Transverse colon (tissue), 4 donors: ENCODE measurements at regions not wholly inside any gene's neighbourhood (a gene's known extent, or its start where the extent isn't known, plus 50 kb on each side); places are given as distances from the start of the nearest gene placed in this dataset.

Source experiments
- DNase-seq: peaks from one replicate; pipeline ENCODE4 v3.0.0-alpha.2; 2019
- H3K27ac ChIP-seq, 4 donors: fragments of 200-600 bp; sonication (generic); 2 replicates each; pipeline ENCODE4 v1.5.1; 2016 to 2018; ENCODE audit warnings: inconsistent platforms in 4 of 4
- H3K27me3 ChIP-seq: fragments of 200-600 bp; sonication (generic); 2 replicates; pipeline ENCODE4 v1.5.1; 2017; ENCODE audit warnings: inconsistent platforms
- H3K36me3 ChIP-seq, 4 donors: fragments of 200-600 bp; sonication (generic); 2 replicates each; pipeline ENCODE4 v1.5.1; 2017 to 2019; ENCODE audit warnings: inconsistent platforms in 4 of 4
- H3K4me1 ChIP-seq, 4 donors: fragments of 200-600 bp; sonication (generic); 2 replicates each; pipeline ENCODE4 v1.5.1; 2017 to 2020; ENCODE audit warnings: inconsistent platforms in 4 of 4
- H3K4me3 ChIP-seq, 4 donors: fragments of 200-600 bp; sonication (generic); 1 replicate in 1 of 4; 2 replicates in 3 of 4; pipeline versions ENCODE4 v1.5.1 to v1.6.1; 2017 to 2019; ENCODE audit warnings: inconsistent platforms in 4 of 4
- H3K9me3 ChIP-seq, 2 donors: fragments of 200-600 bp; sonication (generic); 2 replicates each; pipeline ENCODE4 v1.5.1; 2017 to 2019; ENCODE audit warnings: inconsistent platforms in 2 of 2
- EP300 ChIP-seq: sonication (generic); formaldehyde crosslinking; IDR thresholded peaks from one replicate; pipeline ENCODE4 v1.6.1; 2017; ENCODE audit warnings: antibody characterized with exemption, low read depth
- POLR2A ChIP-seq: fragments of 450-650 bp; IDR thresholded peaks from one replicate; pipeline ENCODE4 v1.6.1; 2016; ENCODE audit warnings: antibody characterized with exemption, mild to moderate bottlenecking, moderate library complexity
- POLR2AphosphoS5 ChIP-seq, 3 donors: sonication (generic); formaldehyde crosslinking; IDR thresholded peaks; one replicate each; pipeline ENCODE4 v1.6.1; 2016; ENCODE audit warnings: antibody characterized with exemption in 3 of 3
- WGBS, 2 donors: methylation state at CpG; one replicate each; pipeline ENCODE4 v1.1.5; 2018; ENCODE audit warnings: low coverage in 1 of 2; 5-methylcytosine and 5-hydroxymethylcytosine counted together
- in situ Hi-C, 4 donors: fragments of 200-750 bp; cut with MboI; loops; one replicate each; pipeline versions ENCODE4 v1.15.0 to v1.15.1; 2017; ENCODE audit warnings: low sequenced_read_pairs in 3 of 4, low pct_ligation_motif_present in 1 of 4, low pct_unique_long_range_greater_than_20kb in 1 of 4
- intact Hi-C: fragments of 100-400 bp; cut with DNase I; formaldehyde crosslinking; loops from one replicate; pipeline ENCODE4 v1.15.1; 2023; ENCODE audit warnings: low total_unique reads
- TF ChIP-seq, protein P1 (sequence below), 5 experiments: fragments of 200-600 bp in 3 of 5; fragments of 450-650 bp in 2 of 5; sonication (generic) in 3 of 5; IDR thresholded peaks; 1 replicate in 2 of 5; 2 replicates in 3 of 5; pipeline ENCODE4 v1.5.1; 2016 to 2017; ENCODE audit warnings: antibody characterized with exemption in 5 of 5, inconsistent platforms in 3 of 5, mild to moderate bottlenecking in 2 of 5, moderate library complexity in 1 of 5

DNA sequence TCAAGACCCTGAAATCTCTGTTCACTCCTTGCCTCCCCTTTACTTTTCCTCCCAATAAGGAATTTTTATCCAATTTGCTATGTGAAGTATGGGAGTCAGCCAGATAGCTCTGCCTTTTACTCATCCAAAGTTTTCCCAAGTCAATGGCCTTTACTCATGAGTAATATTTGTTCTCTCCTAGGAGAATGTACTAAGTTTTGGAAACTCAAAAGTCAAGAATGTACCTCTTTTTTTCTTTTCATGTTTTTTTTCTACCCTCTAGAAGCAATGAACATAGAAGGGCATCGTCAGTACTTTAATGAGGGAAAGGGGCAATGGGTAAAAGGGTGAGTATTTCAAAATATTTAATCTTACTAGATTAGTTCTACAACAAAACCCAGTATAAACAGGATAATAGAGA lies 140.2 kb upstream of the SGCD start:
- Histone ChIP-seq H3K9me3 (no peaks in the 10 kb centered on the region), H3K4me3 (no peak overlapping the region), H3K27me3 (no peaks in the 10 kb centered on the region), H3K4me1 (no peaks in the 10 kb centered on the region), H3K36me3 (no peaks in the 10 kb centered on the region), H3K27ac (no peak overlapping the region)
- intact Hi-C loops (no loop called here), in situ Hi-C loops (no loop called here)
- TF ChIP-seq EP300 (no peak), POLR2A (no peak), POLR2AphosphoS5 (IDR thresholded peaks at IDR 0.05) (no peak)
- TF ChIP-seq, protein P1, sequence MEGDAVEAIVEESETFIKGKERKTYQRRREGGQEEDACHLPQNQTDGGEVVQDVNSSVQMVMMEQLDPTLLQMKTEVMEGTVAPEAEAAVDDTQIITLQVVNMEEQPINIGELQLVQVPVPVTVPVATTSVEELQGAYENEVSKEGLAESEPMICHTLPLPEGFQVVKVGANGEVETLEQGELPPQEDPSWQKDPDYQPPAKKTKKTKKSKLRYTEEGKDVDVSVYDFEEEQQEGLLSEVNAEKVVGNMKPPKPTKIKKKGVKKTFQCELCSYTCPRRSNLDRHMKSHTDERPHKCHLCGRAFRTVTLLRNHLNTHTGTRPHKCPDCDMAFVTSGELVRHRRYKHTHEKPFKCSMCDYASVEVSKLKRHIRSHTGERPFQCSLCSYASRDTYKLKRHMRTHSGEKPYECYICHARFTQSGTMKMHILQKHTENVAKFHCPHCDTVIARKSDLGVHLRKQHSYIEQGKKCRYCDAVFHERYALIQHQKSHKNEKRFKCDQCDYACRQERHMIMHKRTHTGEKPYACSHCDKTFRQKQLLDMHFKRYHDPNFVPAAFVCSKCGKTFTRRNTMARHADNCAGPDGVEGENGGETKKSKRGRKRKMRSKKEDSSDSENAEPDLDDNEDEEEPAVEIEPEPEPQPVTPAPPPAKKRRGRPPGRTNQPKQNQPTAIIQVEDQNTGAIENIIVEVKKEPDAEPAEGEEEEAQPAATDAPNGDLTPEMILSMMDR (IDR thresholded peaks at IDR 0.05), result no peak
- DNase-seq, result no peak
- 14 to 56% methylated on average over 1 of the region's 1 CpG for WGBS, 2 donors

DNA sequence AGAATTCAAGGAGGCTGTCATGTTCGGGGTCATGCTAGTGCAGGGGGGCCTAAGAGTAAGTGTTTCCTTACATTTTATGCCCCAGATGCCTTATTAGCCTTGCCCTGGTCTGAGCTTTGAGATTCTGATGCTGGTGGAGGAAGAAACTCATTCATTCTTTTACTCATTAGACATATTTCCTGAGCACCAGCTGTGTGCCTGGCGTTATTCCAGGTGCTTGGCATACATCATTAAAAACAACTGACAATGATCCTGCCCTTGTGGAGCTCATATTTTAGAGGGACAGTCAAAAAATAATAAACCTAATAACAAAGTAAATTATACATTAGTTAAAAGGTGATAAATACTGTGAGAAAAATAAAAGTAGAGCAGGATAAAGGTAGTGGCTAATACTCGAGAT lies 138.9 kb upstream of the SGCD start:
- TF ChIP-seq POLR2AphosphoS5 (IDR thresholded peaks at IDR 0.05) (no peak), POLR2A (no peak), EP300 (no peak)
- TF ChIP-seq, protein P1 (IDR thresholded peaks at IDR 0.05), result no peak
- no peaks in the 10 kb centered on the region for H3K4me1 ChIP-seq
- intact Hi-C loops, result no loop called here
- WGBS, 2 donors, result 42 to 48% methylated on average over 3 of the region's 3 CpGs
- no peaks in the 10 kb centered on the region for H3K9me3 ChIP-seq
- no peaks in the 10 kb centered on the region for H3K27me3 ChIP-seq
- in situ Hi-C loops, result no loop called here
- no peak overlapping the region for H3K27ac ChIP-seq
- no peak overlapping the region for H3K4me3 ChIP-seq
- DNase-seq, result no peak
- no peaks in the 10 kb centered on the region for H3K36me3 ChIP-seq

- Histone ChIP-seq H3K27ac (no peak overlapping the region), H3K4me3 (no peak overlapping the region), H3K36me3 (no peaks in the 10 kb centered on the region), H3K27me3 (no peaks in the 10 kb centered on the region), H3K4me1 (no peaks in the 10 kb centered on the region), H3K9me3 (no peaks in the 10 kb centered on the region)
- intact Hi-C loops, result no loop called here
- TF ChIP-seq EP300 (no peak), POLR2A (no peak), POLR2AphosphoS5 (IDR thresholded peaks at IDR 0.05) (no peak)
- TF ChIP-seq, protein P1 (IDR thresholded peaks at IDR 0.05), result no peak
- DNase-seq, result no peak
- in situ Hi-C loops, result no loop called here
- 89 to 93% methylated on average over 3 to 4 of the region's 4 CpGs for WGBS, 2 donors
Measured at GRCh38 chr5:156189628-156190027, 137.3 kb upstream of the SGCD start.

- intact Hi-C loops (no loop called here), in situ Hi-C loops (no loop called here)
- H3K9me3 ChIP-seq, result no peaks in the 10 kb centered on the region
- no peak for DNase-seq
- WGBS, 2 donors, result 17 to 39% methylated on average over 1 of the region's 1 CpG
- H3K4me3 ChIP-seq, result no peak overlapping the region
- no peaks in the 10 kb centered on the region for H3K36me3 ChIP-seq
- TF ChIP-seq POLR2AphosphoS5 (IDR thresholded peaks at IDR 0.05) (no peak), EP300 (no peak), POLR2A (no peak)
- TF ChIP-seq, protein P1 (IDR thresholded peaks at IDR 0.05), result no peak
- H3K4me1 ChIP-seq, result no peaks in the 10 kb centered on the region
- H3K27me3 ChIP-seq, result no peaks in the 10 kb centered on the region
- no peak overlapping the region for H3K27ac ChIP-seq
Measured at GRCh38 chr5:156191547-156191946, 135.4 kb upstream of the SGCD start.
